Panc1 (cell line): ENCODE measurements at regions not wholly inside any gene's neighbourhood (a gene's known extent, or its start where the extent isn't known, plus 50 kb on each side); places are given as distances from the start of the nearest gene placed in this dataset.

Experiments
- POLR2AphosphoS5 ChIP-seq: IDR thresholded peaks from 2 replicates; pipeline ENCODE4 v1.6.1; 2012; ENCODE audit warnings: mild to moderate bottlenecking, low read depth, low read length, moderate library complexity
- TF ChIP-seq, protein P1 (sequence below): fragments of 450-650 bp; IDR thresholded peaks from 2 replicates; pipeline ENCODE4 v1.5.1; 2017; ENCODE audit warnings: mild to moderate bottlenecking

DNA sequence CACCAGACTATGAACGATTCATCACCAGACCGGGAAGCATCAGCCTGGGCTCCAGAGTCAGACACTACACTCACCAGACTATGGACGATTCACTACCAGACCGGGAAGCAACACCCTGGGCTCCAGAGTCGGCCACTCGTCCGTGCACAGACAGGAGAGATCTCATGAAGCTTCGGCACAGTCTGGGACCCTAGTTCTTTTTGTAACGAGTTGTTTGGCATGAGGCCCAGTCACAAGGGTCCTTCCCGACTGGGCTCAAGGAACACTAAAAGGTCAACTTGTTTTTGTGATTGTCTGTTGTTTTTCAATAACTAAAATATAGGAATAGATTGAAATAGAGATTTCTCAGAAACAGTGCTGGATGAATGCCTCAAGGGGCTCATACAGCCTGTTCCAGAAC lies 1141.6 kb upstream of the MIR17HG start:
- TF ChIP-seq, protein P1, sequence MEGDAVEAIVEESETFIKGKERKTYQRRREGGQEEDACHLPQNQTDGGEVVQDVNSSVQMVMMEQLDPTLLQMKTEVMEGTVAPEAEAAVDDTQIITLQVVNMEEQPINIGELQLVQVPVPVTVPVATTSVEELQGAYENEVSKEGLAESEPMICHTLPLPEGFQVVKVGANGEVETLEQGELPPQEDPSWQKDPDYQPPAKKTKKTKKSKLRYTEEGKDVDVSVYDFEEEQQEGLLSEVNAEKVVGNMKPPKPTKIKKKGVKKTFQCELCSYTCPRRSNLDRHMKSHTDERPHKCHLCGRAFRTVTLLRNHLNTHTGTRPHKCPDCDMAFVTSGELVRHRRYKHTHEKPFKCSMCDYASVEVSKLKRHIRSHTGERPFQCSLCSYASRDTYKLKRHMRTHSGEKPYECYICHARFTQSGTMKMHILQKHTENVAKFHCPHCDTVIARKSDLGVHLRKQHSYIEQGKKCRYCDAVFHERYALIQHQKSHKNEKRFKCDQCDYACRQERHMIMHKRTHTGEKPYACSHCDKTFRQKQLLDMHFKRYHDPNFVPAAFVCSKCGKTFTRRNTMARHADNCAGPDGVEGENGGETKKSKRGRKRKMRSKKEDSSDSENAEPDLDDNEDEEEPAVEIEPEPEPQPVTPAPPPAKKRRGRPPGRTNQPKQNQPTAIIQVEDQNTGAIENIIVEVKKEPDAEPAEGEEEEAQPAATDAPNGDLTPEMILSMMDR: no peak
- no peak for TF ChIP-seq POLR2AphosphoS5
